B cell (primary cell): ENCODE measurements at regions not wholly inside any gene's neighbourhood (a gene's known extent, or its start where the extent isn't known, plus 50 kb on each side); places are given as distances from the start of the nearest gene placed in this dataset.

ENCODE experiments used
- ATAC-seq: fragments of 200-7000 bp; cut with Tn5 transposase; one replicate; pipeline ENCODE4 v1.10.0; 2021; ENCODE audit warnings: low read depth, mild to moderate bottlenecking, moderate number of reproducible peaks, moderate library complexity
- CTCF ChIA-PET: fragments of 350-600 bp; sonication (Branson Sonifier 250); formaldehyde crosslinking; loops from one replicate; lab custom pipeline; 2021; ENCODE audit warnings: antibody characterized with exemption, inconsistent platforms; lab: Charles Lee
- POLR2A ChIA-PET: fragments of 350-600 bp; sonication (Branson Sonifier 250); formaldehyde crosslinking; loops from one replicate; lab custom pipeline; 2021; ENCODE audit warnings: antibody characterized with exemption; lab: Charles Lee
- DNase-seq: peaks from one replicate; pipeline ENCODE4 v3.0.0; 2013
- H2AFZ ChIP-seq: 2 replicates; pipeline ENCODE4 v1.6.1; 2012; ENCODE audit warnings: mild to moderate bottlenecking, low read depth, low read length; ENCODE audit not compliant: insufficient read depth, poor library complexity, severe bottlenecking
- H3K27ac ChIP-seq, 2 donors: 1 replicate in 1 of 2; 2 replicates in 1 of 2; pipeline ENCODE4 v1.5.1; 2012 to 2013; ENCODE audit warnings: low read length in 2 of 2, mild to moderate bottlenecking in 2 of 2, moderate library complexity in 1 of 2
- H3K27me3 ChIP-seq, 4 experiments: fragments of 200-600 bp in 1 of 4; sonication (generic) in 1 of 4; replicated peaks in 1 of 4; 1 replicate in 2 of 4; 2 replicates in 2 of 4; pipeline versions ENCODE4 v1.6.1 to v1.7.0; 2013 to 2016; ENCODE audit warnings: low read length in 3 of 4, mild to moderate bottlenecking in 2 of 4, mixed read lengths in 1 of 4, moderate library complexity in 1 of 4; ENCODE audit not compliant: insufficient read depth in 4 of 4, control insufficient read depth in 3 of 4; ENCODE audit errors: control extremely low read depth in 1 of 4
- H3K36me3 ChIP-seq, 2 experiments: replicated peaks in 1 of 2; 1 replicate in 1 of 2; 2 replicates in 1 of 2; pipeline versions ENCODE4 v1.6.1 to v1.7.1; 2013; ENCODE audit warnings: low read length in 1 of 2; ENCODE audit not compliant: insufficient read depth in 2 of 2, control insufficient read depth in 1 of 2; ENCODE audit errors: control extremely low read depth in 1 of 2, extremely low read depth in 1 of 2
- H3K4me1 ChIP-seq, 2 donors: fragments of 200-600 bp in 1 of 2; sonication (generic) in 1 of 2; 1 replicate in 1 of 2; 2 replicates in 1 of 2; pipeline versions ENCODE4 v1.5.1 to v1.6.1; 2013 to 2017; ENCODE audit warnings: low read length in 2 of 2; ENCODE audit not compliant: control insufficient read depth in 2 of 2, insufficient read depth in 2 of 2
- H3K4me2 ChIP-seq: replicated peaks from 2 replicates; pipeline ENCODE3; 2012; ENCODE audit warnings: mild to moderate bottlenecking, low read depth, low read length; ENCODE audit not compliant: poor library complexity, severe bottlenecking
- H3K4me3 ChIP-seq, 5 experiments: fragments of 200-600 bp in 1 of 5; sonication (generic) in 1 of 5; 1 replicate in 3 of 5; 2 replicates in 2 of 5; pipeline versions ENCODE4 v1.5.1 to v1.7.0; 2011 to 2016; ENCODE audit warnings: low read length in 4 of 5, mild to moderate bottlenecking in 4 of 5, low read depth in 2 of 5, control low read depth in 1 of 5, moderate library complexity in 1 of 5; ENCODE audit not compliant: insufficient read depth in 1 of 5; ENCODE audit errors: control extremely low read depth in 1 of 5, extremely low read depth in 1 of 5
- H3K79me2 ChIP-seq: fragments of 200-600 bp; sonication (generic); one replicate; pipeline ENCODE4 v1.6.0; 2016; ENCODE audit warnings: low read length; ENCODE audit not compliant: control insufficient read depth, insufficient read depth
- H3K9ac ChIP-seq: fragments of 200-600 bp; sonication (generic); 2 replicates; pipeline ENCODE4 v1.6.1; 2017; ENCODE audit warnings: mild to moderate bottlenecking, low read length, moderate library complexity
- H3K9me3 ChIP-seq, 3 donors: one replicate each; pipeline versions ENCODE4 v1.6.1 to v1.7.1; 2013; ENCODE audit warnings: low read length in 2 of 3; ENCODE audit not compliant: control insufficient read depth in 2 of 3, insufficient read depth in 1 of 3; ENCODE audit errors: control extremely low read depth in 1 of 3
- H4K20me1 ChIP-seq: 2 replicates; pipeline ENCODE4 v1.6.0; 2012; ENCODE audit warnings: mild to moderate bottlenecking, low read length; ENCODE audit not compliant: insufficient read depth, control insufficient read depth, poor library complexity, severe bottlenecking
- H3K27ac Mint-ChIP-seq: one replicate; pipeline ENCODE4 v1.8.0; 2021; ENCODE audit warnings: mixed read lengths
- H3K27me3 Mint-ChIP-seq: one replicate; pipeline ENCODE4 v1.8.0; 2021; ENCODE audit warnings: mixed read lengths
- H3K4me1 Mint-ChIP-seq: one replicate; pipeline ENCODE4 v1.8.0; 2021; ENCODE audit warnings: mixed read lengths
- H3K4me3 Mint-ChIP-seq: one replicate; pipeline ENCODE4 v1.8.0; 2021; ENCODE audit warnings: mixed read lengths
- H3K9me3 Mint-ChIP-seq: one replicate; pipeline ENCODE4 v1.8.0; 2022; ENCODE audit warnings: mixed read lengths; ENCODE audit not compliant: insufficient read depth
- CTCF ChIP-seq: fragments of 200-600 bp; IDR thresholded peaks from one replicate; pipeline ENCODE4 v1.8.0; 2022; ENCODE audit warnings: antibody characterized with exemption, mild to moderate bottlenecking
- EZH2 ChIP-seq: IDR thresholded peaks from 2 replicates; pipeline ENCODE4 v1.6.1; 2012; ENCODE audit warnings: borderline replicate concordance, low read depth, mild to moderate bottlenecking, moderate library complexity, low read length; ENCODE audit not compliant: insufficient read depth, poor library complexity, severe bottlenecking
- WGBS: methylation state at CpG from one replicate; pipeline ENCODE4 v1.1.5; 2013; ENCODE audit warnings: missing lambda C conversion rate; ENCODE audit not compliant: insufficient coverage; 5-methylcytosine and 5-hydroxymethylcytosine counted together
- intact Hi-C: fragments of 100-400 bp; cut with micrococcal nuclease; formaldehyde crosslinking; loops from one replicate; pipeline ENCODE4 v1.10.0; 2022

- no peak for TF ChIP-seq EZH2
- no peak for TF ChIP-seq CTCF
- no peak overlapping the region for H3K27ac Mint-ChIP-seq
- H3K4me1 Mint-ChIP-seq, result no peaks in the 10 kb centered on the region
- Histone ChIP-seq H3K27ac (no peak overlapping the region), H3K9me3 (no peaks in the 10 kb centered on the region), H3K4me1 (no peaks in the 10 kb centered on the region), H3K79me2 (no peaks in the 10 kb centered on the region), H3K36me3 (no peaks in the 10 kb centered on the region), H3K9ac (no peak overlapping the region), H3K4me2 (no peak overlapping the region), H3K27me3 (peaks cover 0 to 5% (median 0%) of the 10 kb centered on the region in 4 experiments), H3K4me3 (no peak overlapping the region), H4K20me1 (no peaks in the 10 kb centered on the region), H2AFZ (no peak overlapping the region)
- no peak overlapping the region for H3K4me3 Mint-ChIP-seq
- CTCF ChIA-PET, result no interaction called here
- DNase-seq (no peak), ATAC-seq (no peak)
- H3K27me3 Mint-ChIP-seq, result no peaks in the 10 kb centered on the region
- no peaks in the 10 kb centered on the region for H3K9me3 Mint-ChIP-seq
- intact Hi-C loops, result no loop called here
- 81% methylated on average over 8 of the region's 10 CpGs for WGBS
- POLR2A ChIA-PET, result no interaction called here
Measured at GRCh38 chr6:44537306-44538049, 150.0 kb downstream of the CDC5L start.

DNA sequence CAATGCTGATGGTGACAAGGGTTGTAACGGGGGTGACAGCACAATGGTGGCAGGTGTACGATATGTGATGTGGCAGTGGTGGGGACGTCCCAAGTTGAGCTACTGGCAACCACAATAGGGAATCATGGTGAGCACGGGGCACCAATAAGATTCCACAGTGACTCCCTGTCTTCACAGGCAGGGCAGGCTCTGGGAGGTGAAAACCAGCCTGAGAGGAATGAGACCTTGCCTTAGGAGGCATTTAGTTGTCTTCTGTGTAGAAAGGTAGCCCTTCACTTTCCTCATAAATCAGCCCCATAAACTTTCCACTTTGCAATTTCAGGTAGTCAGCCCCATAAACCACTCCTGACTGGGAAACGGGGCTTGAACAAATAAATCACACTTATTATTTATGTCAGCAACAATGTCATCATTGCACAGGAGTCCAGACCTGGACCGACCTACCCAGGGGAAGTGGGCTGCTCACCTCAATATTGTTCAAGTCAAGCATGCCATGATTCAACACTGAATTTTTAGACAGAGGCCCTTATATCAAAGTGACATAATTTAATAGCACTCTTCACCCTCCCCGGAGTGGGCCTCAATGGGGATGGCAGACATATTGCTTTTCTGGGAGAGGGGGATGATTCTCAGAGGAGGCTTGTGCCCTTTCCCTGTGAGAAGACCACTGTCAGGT is 150.8 kb downstream of the CDC5L start:
- no peak overlapping the region for H3K9ac ChIP-seq
- intact Hi-C loops, result no loop called here
- CTCF ChIA-PET, result no interaction called here
- DNase-seq (no peak), ATAC-seq (no peak)
- no peak overlapping the region for H3K4me2 ChIP-seq
- no peak overlapping the region for H3K27ac ChIP-seq
- H3K36me3 ChIP-seq, result no peaks in the 10 kb centered on the region
- TF ChIP-seq EZH2 (no peak), CTCF (no peak)
- H3K79me2 ChIP-seq, result no peaks in the 10 kb centered on the region
- no peaks in the 10 kb centered on the region for H3K4me1 ChIP-seq
- Mint-ChIP-seq H3K4me1 (no peaks in the 10 kb centered on the region), H3K9me3 (no peaks in the 10 kb centered on the region), H3K27ac (no peak overlapping the region), H3K27me3 (peaks cover 5% of the 10 kb centered on the region), H3K4me3 (no peak overlapping the region)
- 84% methylated on average over 6 of the region's 7 CpGs for WGBS
- peaks cover 0 to 5% (median 0%) of the 10 kb centered on the region in 4 experiments for H3K27me3 ChIP-seq
- H3K9me3 ChIP-seq, result no peaks in the 10 kb centered on the region
- H4K20me1 ChIP-seq, result no peaks in the 10 kb centered on the region
- H2AFZ ChIP-seq, result no peak overlapping the region
- POLR2A ChIA-PET, result no interaction called here
- H3K4me3 ChIP-seq, result no peak overlapping the region
